Neuron (in vitro differentiated cells): ENCODE measurements at regions not wholly inside any gene's neighbourhood (a gene's known extent, or its start where the extent isn't known, plus 50 kb on each side); places are given as distances from the start of the nearest gene placed in this dataset.

Source experiments
- H2AFZ ChIP-seq: one replicate; pipeline ENCODE4 v1.6.1; 2013; ENCODE audit warnings: low read depth, mild to moderate bottlenecking, inconsistent platforms, low read length, moderate library complexity
- H3K27me3 ChIP-seq: one replicate; pipeline ENCODE4 v1.6.1; 2013; ENCODE audit warnings: low read length; ENCODE audit not compliant: insufficient read depth
- H3K36me3 ChIP-seq: one replicate; pipeline ENCODE4 v1.6.1; 2013; ENCODE audit warnings: low read length; ENCODE audit not compliant: insufficient read depth
- H3K4me1 ChIP-seq: one replicate; pipeline ENCODE4 v1.6.1; 2013; ENCODE audit warnings: low read length; ENCODE audit not compliant: insufficient read depth
- H3K4me3 ChIP-seq: 2 replicates; pipeline ENCODE4 v1.5.1; 2013; ENCODE audit warnings: mild to moderate bottlenecking, low read length, moderate library complexity
- H3K9me3 ChIP-seq: one replicate; pipeline ENCODE4 v1.6.1; 2013; ENCODE audit warnings: low read length

GRCh38 chr4:71171592-71171991, 167.2 kb upstream of the SLC4A4 start:
- Histone ChIP-seq H3K36me3 (no peaks in the 10 kb centered on the region), H2AFZ (no peak overlapping the region), H3K4me3 (no peak overlapping the region), H3K9me3 (no peaks in the 10 kb centered on the region), H3K4me1 (no peaks in the 10 kb centered on the region), H3K27me3 (no peaks in the 10 kb centered on the region)

GRCh38 chr4:71181332-71181731, 157.5 kb upstream of the SLC4A4 start:
- Histone ChIP-seq H3K36me3 (no peaks in the 10 kb centered on the region), H2AFZ (no peak overlapping the region), H3K27me3 (peaks cover 13% of the 10 kb centered on the region), H3K4me3 (no peak overlapping the region), H3K4me1 (no peaks in the 10 kb centered on the region), H3K9me3 (no peaks in the 10 kb centered on the region)

GRCh38 chr4:71184195-71184781, 154.5 kb upstream of the SLC4A4 start:
- peaks cover 12% of the 10 kb centered on the region for H3K4me1 ChIP-seq
- H3K4me3 ChIP-seq = no peak overlapping the region
- H3K9me3 ChIP-seq = no peaks in the 10 kb centered on the region
- H3K36me3 ChIP-seq = no peaks in the 10 kb centered on the region
- H3K27me3 ChIP-seq = peaks cover 13% of the 10 kb centered on the region
- no peak overlapping the region for H2AFZ ChIP-seq

GRCh38 chr4:71185037-71185436, 153.8 kb upstream of the SLC4A4 start:
- no peaks in the 10 kb centered on the region for H3K36me3 ChIP-seq
- H3K4me1 ChIP-seq = peaks cover 12% of the 10 kb centered on the region
- no peaks in the 10 kb centered on the region for H3K9me3 ChIP-seq
- no peak overlapping the region for H2AFZ ChIP-seq
- H3K27me3 ChIP-seq = peaks cover 13% of the 10 kb centered on the region
- H3K4me3 ChIP-seq = no peak overlapping the region

- peaks cover 12% of the 10 kb centered on the region for H3K4me1 ChIP-seq
- H3K4me3 ChIP-seq = peak overlapping the region; percentile 80
- H3K36me3 ChIP-seq = no peaks in the 10 kb centered on the region
- no peaks in the 10 kb centered on the region for H3K9me3 ChIP-seq
- peaks cover 13% of the 10 kb centered on the region for H3K27me3 ChIP-seq
- peak overlapping the region; percentile 98 for H2AFZ ChIP-seq
Measured at GRCh38 chr4:71186257-71186565, 152.6 kb upstream of the SLC4A4 start.

GRCh38 chr4:71186566-71187403, 152.0 kb upstream of the SLC4A4 start:
- peak overlapping the region; percentile 80 for H3K4me3 ChIP-seq
- H3K4me1 ChIP-seq = peaks cover 12% of the 10 kb centered on the region
- no peaks in the 10 kb centered on the region for H3K36me3 ChIP-seq
- peak overlapping the region; percentile 98 for H2AFZ ChIP-seq
- peaks cover 13% of the 10 kb centered on the region for H3K27me3 ChIP-seq
- no peaks in the 10 kb centered on the region for H3K9me3 ChIP-seq

GRCh38 chr4:71187404-71188155, 151.2 kb upstream of the SLC4A4 start:
- Histone ChIP-seq H3K4me1 (peaks cover 12% of the 10 kb centered on the region), H3K9me3 (no peaks in the 10 kb centered on the region), H3K27me3 (peaks cover 13% of the 10 kb centered on the region), H2AFZ (peak overlapping the region; percentile 98), H3K4me3 (peak overlapping the region; percentile 80), H3K36me3 (no peaks in the 10 kb centered on the region)

- Histone ChIP-seq H3K4me3 (peak overlapping the region; percentile 80), H3K9me3 (no peaks in the 10 kb centered on the region), H3K36me3 (no peaks in the 10 kb centered on the region), H2AFZ (peak overlapping the region; percentile 98), H3K4me1 (peaks cover 12% of the 10 kb centered on the region), H3K27me3 (peaks cover 13% of the 10 kb centered on the region)
Measured at GRCh38 chr4:71188156-71188640, 150.6 kb upstream of the SLC4A4 start.

GRCh38 chr4:71188951-71189350, 149.9 kb upstream of the SLC4A4 start:
- Histone ChIP-seq H3K4me1 (peaks cover 12% of the 10 kb centered on the region), H3K27me3 (peaks cover 13% of the 10 kb centered on the region), H3K4me3 (no peak overlapping the region), H2AFZ (no peak overlapping the region), H3K36me3 (no peaks in the 10 kb centered on the region), H3K9me3 (no peaks in the 10 kb centered on the region)

GRCh38 chr4:71189471-71189870, 149.3 kb upstream of the SLC4A4 start:
- peaks cover 13% of the 10 kb centered on the region for H3K27me3 ChIP-seq

GRCh38 chr4:71194454-71194853, 144.4 kb upstream of the SLC4A4 start:
- H3K9me3 ChIP-seq = no peaks in the 10 kb centered on the region
- H3K4me3 ChIP-seq = no peak overlapping the region
- H3K4me1 ChIP-seq = no peaks in the 10 kb centered on the region
- H2AFZ ChIP-seq = no peak overlapping the region
- no peaks in the 10 kb centered on the region for H3K27me3 ChIP-seq
- H3K36me3 ChIP-seq = no peaks in the 10 kb centered on the region

More at GRCh38 chr4:71189471-71189870, 149.3 kb upstream of the SLC4A4 start:
- Histone ChIP-seq H3K36me3 (no peaks in the 10 kb centered on the region), H3K4me3 (no peak overlapping the region), H3K4me1 (peaks cover 12% of the 10 kb centered on the region), H2AFZ (no peak overlapping the region), H3K9me3 (no peaks in the 10 kb centered on the region)

- Histone ChIP-seq H3K4me1 (no peaks in the 10 kb centered on the region), H3K36me3 (no peaks in the 10 kb centered on the region), H2AFZ (no peak overlapping the region), H3K4me3 (no peak overlapping the region), H3K27me3 (no peaks in the 10 kb centered on the region), H3K9me3 (no peaks in the 10 kb centered on the region)
Measured at GRCh38 chr4:71195924-71196323, 142.9 kb upstream of the SLC4A4 start.

GRCh38 chr4:71198958-71199357, 139.9 kb upstream of the SLC4A4 start:
- H3K27me3 ChIP-seq = no peaks in the 10 kb centered on the region
- H3K36me3 ChIP-seq = no peaks in the 10 kb centered on the region
- H3K9me3 ChIP-seq = no peaks in the 10 kb centered on the region
- H2AFZ ChIP-seq = no peak overlapping the region
- no peaks in the 10 kb centered on the region for H3K4me1 ChIP-seq
- no peak overlapping the region for H3K4me3 ChIP-seq
